ENCODE measurements at regions not wholly inside any gene's neighbourhood (a gene's known extent, or its start where the extent isn't known, plus 50 kb on each side); places are given as distances from the start of the nearest gene placed in this dataset.

- H3K36me3 ChIP-seq = no peaks in the 10 kb centered on the region
- no peak for TF ChIP-seq CTCF (IDR thresholded peaks at IDR 0.05; ENCODE audit: low read depth, low read length)
- no peak for DNase-seq
- no peaks in the 10 kb centered on the region for H3K9me3 ChIP-seq
- no peaks in the 10 kb centered on the region for H3K27me3 ChIP-seq
- H3K4me3 ChIP-seq (ENCODE audit: low read depth, low read length) = no peak overlapping the region
- no peaks in the 10 kb centered on the region for H3K4me1 ChIP-seq
These were observed 85.6 kb upstream of the LRRC3B start for GRCh38 chr3:26536955-26537354.

GRCh38 chr3:26550413-26550812 is 72.2 kb upstream of the LRRC3B start:
- no peaks in the 10 kb centered on the region for H3K36me3 ChIP-seq
- H3K9me3 ChIP-seq = no peaks in the 10 kb centered on the region
- no peak for TF ChIP-seq CTCF (IDR thresholded peaks at IDR 0.05; ENCODE audit: low read depth, low read length)
- H3K27me3 ChIP-seq = no peaks in the 10 kb centered on the region
- no peaks in the 10 kb centered on the region for H3K4me1 ChIP-seq
- DNase-seq = no peak
- H3K4me3 ChIP-seq (ENCODE audit: low read depth, low read length) = no peak overlapping the region

GRCh38 chr3:26556637-26557036 is 65.9 kb upstream of the LRRC3B start:
- TF ChIP-seq CTCF (IDR thresholded peaks at IDR 0.05; ENCODE audit: low read depth, low read length) = no peak
- no peak for DNase-seq
- Histone ChIP-seq H3K4me3 (ENCODE audit: low read depth, low read length) (no peak overlapping the region), H3K4me1 (no peaks in the 10 kb centered on the region), H3K36me3 (no peaks in the 10 kb centered on the region), H3K9me3 (no peaks in the 10 kb centered on the region), H3K27me3 (no peaks in the 10 kb centered on the region)

GRCh38 chr3:26558257-26558656 is 64.3 kb upstream of the LRRC3B start:
- Histone ChIP-seq H3K9me3 (no peaks in the 10 kb centered on the region), H3K27me3 (no peaks in the 10 kb centered on the region), H3K4me1 (no peaks in the 10 kb centered on the region), H3K4me3 (ENCODE audit: low read depth, low read length) (no peak overlapping the region), H3K36me3 (no peaks in the 10 kb centered on the region)
- DNase-seq = no peak
- TF ChIP-seq CTCF (IDR thresholded peaks at IDR 0.05; ENCODE audit: low read depth, low read length) = no peak

- Histone ChIP-seq H3K9me3 (no peaks in the 10 kb centered on the region), H3K4me1 (no peaks in the 10 kb centered on the region), H3K36me3 (no peaks in the 10 kb centered on the region), H3K27me3 (no peaks in the 10 kb centered on the region), H3K4me3 (ENCODE audit: low read depth, low read length) (no peak overlapping the region)
- DNase-seq = no peak
- TF ChIP-seq CTCF (IDR thresholded peaks at IDR 0.05; ENCODE audit: low read depth, low read length) = no peak
These were observed 63.3 kb upstream of the LRRC3B start for GRCh38 chr3:26559227-26559626.

GRCh38 chr3:26560081-26560480 is 62.5 kb upstream of the LRRC3B start:
- Histone ChIP-seq H3K4me1 (no peaks in the 10 kb centered on the region), H3K4me3 (ENCODE audit: low read depth, low read length) (no peak overlapping the region), H3K36me3 (no peaks in the 10 kb centered on the region), H3K9me3 (no peaks in the 10 kb centered on the region), H3K27me3 (no peaks in the 10 kb centered on the region)
- no peak for TF ChIP-seq CTCF (IDR thresholded peaks at IDR 0.05; ENCODE audit: low read depth, low read length)
- DNase-seq = no peak

Data from BE2C (cell line).